B cell (primary cell): ENCODE measurements at regions not wholly inside any gene's neighbourhood (a gene's known extent, or its start where the extent isn't known, plus 50 kb on each side); places are given as distances from the start of the nearest gene placed in this dataset.

ENCODE experiments used
- ATAC-seq: fragments of 200-7000 bp; cut with Tn5 transposase; one replicate; pipeline ENCODE4 v1.10.0; 2021; ENCODE audit warnings: low read depth, mild to moderate bottlenecking, moderate number of reproducible peaks, moderate library complexity
- CTCF ChIA-PET: fragments of 350-600 bp; sonication (Branson Sonifier 250); formaldehyde crosslinking; loops from one replicate; lab custom pipeline; 2021; ENCODE audit warnings: antibody characterized with exemption, inconsistent platforms; lab: Charles Lee
- POLR2A ChIA-PET: fragments of 350-600 bp; sonication (Branson Sonifier 250); formaldehyde crosslinking; loops from one replicate; lab custom pipeline; 2021; ENCODE audit warnings: antibody characterized with exemption; lab: Charles Lee
- DNase-seq: peaks from one replicate; pipeline ENCODE4 v3.0.0; 2013
- H2AFZ ChIP-seq: 2 replicates; pipeline ENCODE4 v1.6.1; 2012; ENCODE audit warnings: mild to moderate bottlenecking, low read depth, low read length; ENCODE audit not compliant: insufficient read depth, poor library complexity, severe bottlenecking
- H3K27ac ChIP-seq, 2 donors: 1 replicate in 1 of 2; 2 replicates in 1 of 2; pipeline ENCODE4 v1.5.1; 2012 to 2013; ENCODE audit warnings: low read length in 2 of 2, mild to moderate bottlenecking in 2 of 2, moderate library complexity in 1 of 2
- H3K27me3 ChIP-seq, 4 experiments: fragments of 200-600 bp in 1 of 4; sonication (generic) in 1 of 4; replicated peaks in 1 of 4; 1 replicate in 2 of 4; 2 replicates in 2 of 4; pipeline versions ENCODE4 v1.6.1 to v1.7.0; 2013 to 2016; ENCODE audit warnings: low read length in 3 of 4, mild to moderate bottlenecking in 2 of 4, mixed read lengths in 1 of 4, moderate library complexity in 1 of 4; ENCODE audit not compliant: insufficient read depth in 4 of 4, control insufficient read depth in 3 of 4; ENCODE audit errors: control extremely low read depth in 1 of 4
- H3K36me3 ChIP-seq, 2 experiments: replicated peaks in 1 of 2; 1 replicate in 1 of 2; 2 replicates in 1 of 2; pipeline versions ENCODE4 v1.6.1 to v1.7.1; 2013; ENCODE audit warnings: low read length in 1 of 2; ENCODE audit not compliant: insufficient read depth in 2 of 2, control insufficient read depth in 1 of 2; ENCODE audit errors: control extremely low read depth in 1 of 2, extremely low read depth in 1 of 2
- H3K4me1 ChIP-seq, 2 donors: fragments of 200-600 bp in 1 of 2; sonication (generic) in 1 of 2; 1 replicate in 1 of 2; 2 replicates in 1 of 2; pipeline versions ENCODE4 v1.5.1 to v1.6.1; 2013 to 2017; ENCODE audit warnings: low read length in 2 of 2; ENCODE audit not compliant: control insufficient read depth in 2 of 2, insufficient read depth in 2 of 2
- H3K4me2 ChIP-seq: replicated peaks from 2 replicates; pipeline ENCODE3; 2012; ENCODE audit warnings: mild to moderate bottlenecking, low read depth, low read length; ENCODE audit not compliant: poor library complexity, severe bottlenecking
- H3K4me3 ChIP-seq, 5 experiments: fragments of 200-600 bp in 1 of 5; sonication (generic) in 1 of 5; 1 replicate in 3 of 5; 2 replicates in 2 of 5; pipeline versions ENCODE4 v1.5.1 to v1.7.0; 2011 to 2016; ENCODE audit warnings: low read length in 4 of 5, mild to moderate bottlenecking in 4 of 5, low read depth in 2 of 5, control low read depth in 1 of 5, moderate library complexity in 1 of 5; ENCODE audit not compliant: insufficient read depth in 1 of 5; ENCODE audit errors: control extremely low read depth in 1 of 5, extremely low read depth in 1 of 5
- H3K79me2 ChIP-seq: fragments of 200-600 bp; sonication (generic); one replicate; pipeline ENCODE4 v1.6.0; 2016; ENCODE audit warnings: low read length; ENCODE audit not compliant: control insufficient read depth, insufficient read depth
- H3K9ac ChIP-seq: fragments of 200-600 bp; sonication (generic); 2 replicates; pipeline ENCODE4 v1.6.1; 2017; ENCODE audit warnings: mild to moderate bottlenecking, low read length, moderate library complexity
- H3K9me3 ChIP-seq, 3 donors: one replicate each; pipeline versions ENCODE4 v1.6.1 to v1.7.1; 2013; ENCODE audit warnings: low read length in 2 of 3; ENCODE audit not compliant: control insufficient read depth in 2 of 3, insufficient read depth in 1 of 3; ENCODE audit errors: control extremely low read depth in 1 of 3
- H4K20me1 ChIP-seq: 2 replicates; pipeline ENCODE4 v1.6.0; 2012; ENCODE audit warnings: mild to moderate bottlenecking, low read length; ENCODE audit not compliant: insufficient read depth, control insufficient read depth, poor library complexity, severe bottlenecking
- H3K27ac Mint-ChIP-seq: one replicate; pipeline ENCODE4 v1.8.0; 2021; ENCODE audit warnings: mixed read lengths
- H3K27me3 Mint-ChIP-seq: one replicate; pipeline ENCODE4 v1.8.0; 2021; ENCODE audit warnings: mixed read lengths
- H3K4me1 Mint-ChIP-seq: one replicate; pipeline ENCODE4 v1.8.0; 2021; ENCODE audit warnings: mixed read lengths
- H3K4me3 Mint-ChIP-seq: one replicate; pipeline ENCODE4 v1.8.0; 2021; ENCODE audit warnings: mixed read lengths
- H3K9me3 Mint-ChIP-seq: one replicate; pipeline ENCODE4 v1.8.0; 2022; ENCODE audit warnings: mixed read lengths; ENCODE audit not compliant: insufficient read depth
- EZH2 ChIP-seq: IDR thresholded peaks from 2 replicates; pipeline ENCODE4 v1.6.1; 2012; ENCODE audit warnings: borderline replicate concordance, low read depth, mild to moderate bottlenecking, moderate library complexity, low read length; ENCODE audit not compliant: insufficient read depth, poor library complexity, severe bottlenecking
- WGBS: methylation state at CpG from one replicate; pipeline ENCODE4 v1.1.5; 2013; ENCODE audit warnings: missing lambda C conversion rate; ENCODE audit not compliant: insufficient coverage; 5-methylcytosine and 5-hydroxymethylcytosine counted together
- intact Hi-C: fragments of 100-400 bp; cut with micrococcal nuclease; formaldehyde crosslinking; loops from one replicate; pipeline ENCODE4 v1.10.0; 2022
- TF ChIP-seq, protein P1 (sequence below): fragments of 200-600 bp; IDR thresholded peaks from one replicate; pipeline ENCODE4 v1.8.0; 2022; ENCODE audit warnings: antibody characterized with exemption, mild to moderate bottlenecking

DNA sequence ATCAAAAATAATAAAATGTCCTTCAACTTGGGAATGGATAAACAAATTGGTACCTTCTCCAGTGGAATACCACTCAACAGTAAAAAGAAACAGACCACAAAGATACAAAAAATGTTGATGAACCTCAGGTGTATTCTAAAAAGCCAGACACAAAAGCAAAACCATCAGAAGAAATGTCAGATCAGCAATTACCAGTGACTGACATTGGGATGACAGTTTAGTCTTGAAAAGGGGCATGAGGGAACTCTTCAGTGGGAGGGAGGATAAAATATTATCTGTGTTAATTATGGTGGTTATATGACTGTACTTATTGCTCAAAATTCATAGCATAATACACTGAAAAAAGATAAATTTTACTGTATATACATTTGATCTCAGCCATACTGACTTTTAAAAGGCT is 473.0 kb downstream of the TMX3 start:
- ChIA-PET POLR2A (no interaction called here), CTCF (no interaction called here)
- no peaks in the 10 kb centered on the region for H3K4me1 Mint-ChIP-seq
- Histone ChIP-seq H3K4me2 (no peak overlapping the region), H3K9ac (no peak overlapping the region), H3K9me3 (peaks cover 0 to 3% (median 1%) of the 10 kb centered on the region in 3 donors), H3K27me3 (no peaks in the 10 kb centered on the region), H2AFZ (no peak overlapping the region), H4K20me1 (no peaks in the 10 kb centered on the region), H3K27ac (no peak overlapping the region), H3K79me2 (no peaks in the 10 kb centered on the region), H3K4me3 (no peak overlapping the region), H3K36me3 (no peaks in the 10 kb centered on the region), H3K4me1 (no peaks in the 10 kb centered on the region)
- DNase-seq (no peak), ATAC-seq (no peak)
- H3K4me3 Mint-ChIP-seq = no peak overlapping the region
- H3K27me3 Mint-ChIP-seq = no peaks in the 10 kb centered on the region
- no peak for TF ChIP-seq EZH2
- TF ChIP-seq, protein P1, sequence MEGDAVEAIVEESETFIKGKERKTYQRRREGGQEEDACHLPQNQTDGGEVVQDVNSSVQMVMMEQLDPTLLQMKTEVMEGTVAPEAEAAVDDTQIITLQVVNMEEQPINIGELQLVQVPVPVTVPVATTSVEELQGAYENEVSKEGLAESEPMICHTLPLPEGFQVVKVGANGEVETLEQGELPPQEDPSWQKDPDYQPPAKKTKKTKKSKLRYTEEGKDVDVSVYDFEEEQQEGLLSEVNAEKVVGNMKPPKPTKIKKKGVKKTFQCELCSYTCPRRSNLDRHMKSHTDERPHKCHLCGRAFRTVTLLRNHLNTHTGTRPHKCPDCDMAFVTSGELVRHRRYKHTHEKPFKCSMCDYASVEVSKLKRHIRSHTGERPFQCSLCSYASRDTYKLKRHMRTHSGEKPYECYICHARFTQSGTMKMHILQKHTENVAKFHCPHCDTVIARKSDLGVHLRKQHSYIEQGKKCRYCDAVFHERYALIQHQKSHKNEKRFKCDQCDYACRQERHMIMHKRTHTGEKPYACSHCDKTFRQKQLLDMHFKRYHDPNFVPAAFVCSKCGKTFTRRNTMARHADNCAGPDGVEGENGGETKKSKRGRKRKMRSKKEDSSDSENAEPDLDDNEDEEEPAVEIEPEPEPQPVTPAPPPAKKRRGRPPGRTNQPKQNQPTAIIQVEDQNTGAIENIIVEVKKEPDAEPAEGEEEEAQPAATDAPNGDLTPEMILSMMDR = no peak
- intact Hi-C loops = no loop called here
- no peaks in the 10 kb centered on the region for H3K9me3 Mint-ChIP-seq
- no peak overlapping the region for H3K27ac Mint-ChIP-seq

GRCh38 chr18:68234676-68235075 is 480.2 kb downstream of the TMX3 start:
- no peak overlapping the region for H3K4me3 ChIP-seq
- Mint-ChIP-seq H3K4me1 (no peaks in the 10 kb centered on the region), H3K9me3 (no peaks in the 10 kb centered on the region), H3K27ac (no peak overlapping the region), H3K4me3 (no peak overlapping the region), H3K27me3 (no peaks in the 10 kb centered on the region)
- DNase-seq = no peak
- no peaks in the 10 kb centered on the region for H3K27me3 ChIP-seq
- no peaks in the 10 kb centered on the region for H3K36me3 ChIP-seq
- H3K9ac ChIP-seq = no peak overlapping the region
- peaks cover 0 to 4% (median 0%) of the 10 kb centered on the region in 3 donors for H3K9me3 ChIP-seq
- no peak overlapping the region for H2AFZ ChIP-seq
- POLR2A ChIA-PET = no interaction called here
- intact Hi-C loops = no loop called here
- H3K79me2 ChIP-seq = no peaks in the 10 kb centered on the region
- H3K4me1 ChIP-seq = no peaks in the 10 kb centered on the region
- 28% methylated on average over 2 of the region's 2 CpGs for WGBS
- H4K20me1 ChIP-seq = no peaks in the 10 kb centered on the region
- no peak for TF ChIP-seq EZH2
- TF ChIP-seq, protein P1 = no peak
- H3K27ac ChIP-seq = no peak overlapping the region
- CTCF ChIA-PET = no interaction called here
- no peak for ATAC-seq
- no peak overlapping the region for H3K4me2 ChIP-seq
